MM.1S (cell line): ENCODE measurements at regions not wholly inside any gene's neighbourhood (a gene's known extent, or its start where the extent isn't known, plus 50 kb on each side); places are given as distances from the start of the nearest gene placed in this dataset.

ENCODE experiments used
- DNase-seq: peaks from one replicate; pipeline ENCODE4 v3.0.0-alpha.2; 2015
- H2AFZ ChIP-seq: fragments of 300-600 bp; sonication (generic); 2 replicates; pipeline ENCODE4 v1.6.0; 2016; ENCODE audit warnings: antibody characterized with exemption, low read length
- H3F3A ChIP-seq: fragments of 300-600 bp; sonication (generic); 2 replicates; pipeline ENCODE4 v1.6.1; 2016; ENCODE audit warnings: mild to moderate bottlenecking, antibody characterized with exemption, low read length, moderate library complexity, mixed read lengths; ENCODE audit not compliant: insufficient read depth
- H3K27ac ChIP-seq: fragments of 300-600 bp; sonication (generic); 2 replicates; pipeline ENCODE4 v1.5.1; 2016; ENCODE audit warnings: mild to moderate bottlenecking, low read length
- H3K27me3 ChIP-seq: fragments of 300-600 bp; sonication (generic); replicated peaks from 2 replicates; pipeline ENCODE4 v1.6.0; 2016; ENCODE audit warnings: low read length; ENCODE audit not compliant: insufficient read depth
- H3K36me3 ChIP-seq: fragments of 300-600 bp; sonication (generic); replicated peaks from 2 replicates; pipeline ENCODE4 v1.6.1; 2016; ENCODE audit warnings: mild to moderate bottlenecking, low read length, mixed read lengths; ENCODE audit not compliant: insufficient read depth
- H3K4me1 ChIP-seq: fragments of 300-600 bp; sonication (generic); 2 replicates; pipeline ENCODE4 v1.6.1; 2016; ENCODE audit warnings: low read length, mixed read lengths
- H3K4me2 ChIP-seq: fragments of 300-600 bp; sonication (generic); 2 replicates; pipeline ENCODE4 v1.6.0; 2016; ENCODE audit warnings: low read depth, low read length
- H3K4me3 ChIP-seq: fragments of 300-600 bp; sonication (generic); 2 replicates; pipeline ENCODE4 v1.5.1; 2016; ENCODE audit warnings: low read length, mixed read lengths
- H3K79me2 ChIP-seq: fragments of 300-600 bp; sonication (generic); 2 replicates; pipeline ENCODE4 v1.6.1; 2016; ENCODE audit warnings: mixed run types, low read length, mixed read lengths
- H3K9ac ChIP-seq: fragments of 300-600 bp; sonication (generic); 2 replicates; pipeline ENCODE4 v1.6.1; 2016; ENCODE audit warnings: low read length, mixed read lengths
- H3K9me2 ChIP-seq: fragments of 300-600 bp; sonication (generic); replicated peaks from 2 replicates; pipeline ENCODE4 v1.6.1; 2016; ENCODE audit warnings: mild to moderate bottlenecking, low read length, mixed read lengths; ENCODE audit not compliant: insufficient read depth
- H3K9me3 ChIP-seq: fragments of 300-600 bp; sonication (generic); replicated peaks from 2 replicates; pipeline ENCODE4 v1.6.1; 2016; ENCODE audit warnings: mild to moderate bottlenecking, low read length, mixed read lengths; ENCODE audit not compliant: insufficient read depth
- H4K20me1 ChIP-seq: fragments of 300-600 bp; sonication (generic); 2 replicates; pipeline ENCODE4 v1.6.1; 2016; ENCODE audit warnings: mild to moderate bottlenecking, low read length, moderate library complexity, mixed read lengths; ENCODE audit not compliant: insufficient read depth
- CTCF ChIP-seq: fragments of 300-600 bp; sonication (generic); IDR thresholded peaks from 2 replicates; pipeline ENCODE4 v1.5.1; 2016; ENCODE audit warnings: antibody characterized with exemption, low read length, mixed read lengths
- EZH2 ChIP-seq: fragments of 300-600 bp; sonication (generic); optimal IDR thresholded peaks from 2 replicates; pipeline ENCODE3; 2017; ENCODE audit warnings: low read depth, mild to moderate bottlenecking, antibody characterized with exemption, low read length, mixed read lengths
- EZH2phosphoT487 ChIP-seq: fragments of 300-600 bp; sonication (generic); IDR thresholded peaks from 2 replicates; pipeline ENCODE4 v1.6.1; 2018; ENCODE audit warnings: antibody characterized with exemption, low read length

DNA sequence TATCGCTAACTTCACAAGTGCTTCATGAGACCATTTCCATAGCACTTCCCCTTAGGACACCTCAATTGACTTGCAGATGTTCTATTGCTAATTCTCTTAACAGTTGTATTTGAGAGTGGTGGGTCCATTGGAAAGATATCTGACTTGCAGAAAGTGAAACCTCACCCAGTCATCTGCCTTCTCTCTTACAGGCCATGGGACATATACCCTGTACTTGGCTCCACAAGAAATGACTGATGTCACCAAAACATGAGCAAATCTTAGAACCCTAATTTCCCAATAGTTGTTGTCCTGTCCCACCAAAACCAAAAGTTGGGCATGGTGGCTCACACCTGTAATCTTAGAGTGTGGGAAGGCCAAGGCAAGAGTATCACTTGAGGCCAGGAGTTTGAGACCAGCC is 101.9 kb upstream of the MAML3 start:
- H3K36me3 ChIP-seq, result no peaks in the 10 kb centered on the region
- no peaks in the 10 kb centered on the region for H4K20me1 ChIP-seq
- peaks cover 16% of the 10 kb centered on the region for H3K4me1 ChIP-seq
- H3K27me3 ChIP-seq, result peaks cover 4% of the 10 kb centered on the region; the same call in 1 of the 2 replicates
- H3F3A ChIP-seq, result peaks cover 4% of the 10 kb centered on the region; the same call in 1 of the 2 replicates
- H3K9me2 ChIP-seq, result no peaks in the 10 kb centered on the region
- no peak overlapping the region for H2AFZ ChIP-seq
- H3K27ac ChIP-seq, result no peak overlapping the region
- H3K9ac ChIP-seq, result no peak overlapping the region
- DNase-seq, result no peak
- H3K4me3 ChIP-seq, result no peak overlapping the region
- H3K4me2 ChIP-seq, result no peak overlapping the region
- no peaks in the 10 kb centered on the region for H3K9me3 ChIP-seq
- H3K79me2 ChIP-seq, result no peaks in the 10 kb centered on the region
- TF ChIP-seq EZH2, result no peak
- TF ChIP-seq EZH2phosphoT487, result no peak
- TF ChIP-seq CTCF, result no peak

- H3K4me1 ChIP-seq, result peaks cover 16% of the 10 kb centered on the region
- no peak overlapping the region for H3K9ac ChIP-seq
- no peak overlapping the region for H2AFZ ChIP-seq
- H3K27me3 ChIP-seq, result peaks cover 4% of the 10 kb centered on the region; the same call in 1 of the 2 replicates
- no peaks in the 10 kb centered on the region for H3K79me2 ChIP-seq
- no peaks in the 10 kb centered on the region for H3K9me2 ChIP-seq
- no peaks in the 10 kb centered on the region for H3K9me3 ChIP-seq
- no peak overlapping the region for H3K4me2 ChIP-seq
- H3K27ac ChIP-seq, result no peak overlapping the region
- H4K20me1 ChIP-seq, result no peaks in the 10 kb centered on the region
- no peaks in the 10 kb centered on the region for H3K36me3 ChIP-seq
- no peak for TF ChIP-seq EZH2phosphoT487
- TF ChIP-seq CTCF, result no peak
- no peak for TF ChIP-seq EZH2
- H3K4me3 ChIP-seq, result no peak overlapping the region
- peaks cover 4% of the 10 kb centered on the region; the same call in 1 of the 2 replicates for H3F3A ChIP-seq
- DNase-seq, result no peak
These were observed 101.5 kb upstream of the MAML3 start for GRCh38 chr4:140255467-140255866.

- Histone ChIP-seq H3K4me1 (peaks cover 16% of the 10 kb centered on the region), H3K36me3 (no peaks in the 10 kb centered on the region), H4K20me1 (no peaks in the 10 kb centered on the region), H3K9ac (no peak overlapping the region), H3K4me3 (no peak overlapping the region), H2AFZ (no peak overlapping the region), H3K27ac (no peak overlapping the region), H3K4me2 (no peak overlapping the region), H3K9me3 (no peaks in the 10 kb centered on the region), H3F3A (peaks cover 4% of the 10 kb centered on the region; the same call in 1 of the 2 replicates), H3K9me2 (no peaks in the 10 kb centered on the region), H3K27me3 (peaks cover 4% of the 10 kb centered on the region; the same call in 1 of the 2 replicates), H3K79me2 (no peaks in the 10 kb centered on the region)
- TF ChIP-seq CTCF (no peak), EZH2phosphoT487 (no peak), EZH2 (no peak)
- no peak for DNase-seq
These were observed 100.8 kb upstream of the MAML3 start for GRCh38 chr4:140254651-140255299.
